Activated CD4-positive, alpha-beta T cell treated with anti-CD3 and anti-CD28 coated beads, Interleukin-2, amount 10 ng/mL, durations not matched to agents 7 days and 5 days (primary cell): ENCODE measurements at regions not wholly inside any gene's neighbourhood (a gene's known extent, or its start where the extent isn't known, plus 50 kb on each side); places are given as distances from the start of the nearest gene placed in this dataset.

ENCODE experiments used
- CTCF ChIA-PET: fragments of 350-600 bp; sonication (Branson Sonifier 250); formaldehyde crosslinking; loops from one replicate; lab custom pipeline; 2021; ENCODE audit warnings: antibody characterized with exemption; lab: Charles Lee
- POLR2A ChIA-PET: fragments of 350-600 bp; sonication (Branson Sonifier 250); formaldehyde crosslinking; loops from one replicate; lab custom pipeline; 2021; ENCODE audit warnings: antibody characterized with exemption; lab: Charles Lee
- DNase-seq: peaks from one replicate; pipeline ENCODE4 v3.0.0-alpha.2; 2020
- H3K27ac Mint-ChIP-seq: one replicate; pipeline ENCODE4 v1.8.0; 2021; ENCODE audit warnings: mild to moderate bottlenecking, moderate library complexity, mixed read lengths
- H3K27me3 Mint-ChIP-seq: one replicate; pipeline ENCODE4 v1.8.0; 2021; ENCODE audit warnings: mixed read lengths
- H3K36me3 Mint-ChIP-seq: one replicate; pipeline ENCODE4 v1.8.0; 2021; ENCODE audit warnings: low read depth, mixed read lengths
- H3K4me1 Mint-ChIP-seq: one replicate; pipeline ENCODE4 v1.8.0; 2021; ENCODE audit warnings: mixed read lengths
- H3K4me3 Mint-ChIP-seq: one replicate; pipeline ENCODE4 v1.8.0; 2021; ENCODE audit warnings: mild to moderate bottlenecking, moderate library complexity, mixed read lengths
- H3K9me3 Mint-ChIP-seq: one replicate; pipeline ENCODE4 v1.8.0; 2021; ENCODE audit warnings: mixed read lengths

- Mint-ChIP-seq H3K4me1 (no peaks in the 10 kb centered on the region), H3K9me3 (no peaks in the 10 kb centered on the region), H3K27me3 (no peaks in the 10 kb centered on the region), H3K36me3 (no peaks in the 10 kb centered on the region), H3K4me3 (no peak overlapping the region), H3K27ac (no peak overlapping the region)
- POLR2A ChIA-PET: no interaction called here
- DNase-seq: no peak
- CTCF ChIA-PET: no interaction called here
Measured at GRCh38 chr2:228705318-228705717, 523.8 kb upstream of the SPHKAP start.

GRCh38 chr2:228703152-228703551 lies 521.7 kb upstream of the SPHKAP start:
- ChIA-PET CTCF (no interaction called here), POLR2A (no interaction called here)
- no peaks in the 10 kb centered on the region for H3K36me3 Mint-ChIP-seq
- DNase-seq: no peak
- no peak overlapping the region for H3K27ac Mint-ChIP-seq
- no peak overlapping the region for H3K4me3 Mint-ChIP-seq
- H3K4me1 Mint-ChIP-seq: no peaks in the 10 kb centered on the region
- no peaks in the 10 kb centered on the region for H3K9me3 Mint-ChIP-seq
- H3K27me3 Mint-ChIP-seq: no peaks in the 10 kb centered on the region

DNA sequence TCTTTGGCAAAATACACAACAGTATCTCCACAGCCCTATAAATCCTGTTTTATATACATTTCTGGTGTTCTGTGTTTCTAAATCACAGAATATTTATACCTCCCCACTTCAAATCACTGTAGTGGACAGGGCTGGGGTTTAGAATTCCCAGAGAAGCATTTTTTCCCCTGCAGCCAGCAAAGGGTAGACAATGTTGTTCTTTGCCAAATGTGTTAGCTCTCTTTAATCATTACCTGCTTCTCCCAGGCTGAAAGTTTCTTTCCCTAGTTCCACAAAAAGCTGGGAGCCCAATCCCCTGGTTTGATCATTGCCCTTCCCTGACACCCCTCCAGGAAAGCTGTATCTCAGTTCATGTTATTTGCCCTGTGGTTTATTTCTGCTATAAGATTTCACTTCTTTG lies 520.0 kb upstream of the SPHKAP start:
- POLR2A ChIA-PET: no interaction called here
- no peaks in the 10 kb centered on the region for H3K36me3 Mint-ChIP-seq
- no peaks in the 10 kb centered on the region for H3K9me3 Mint-ChIP-seq
- no peak for DNase-seq
- no peaks in the 10 kb centered on the region for H3K4me1 Mint-ChIP-seq
- no peak overlapping the region for H3K4me3 Mint-ChIP-seq
- no peaks in the 10 kb centered on the region for H3K27me3 Mint-ChIP-seq
- H3K27ac Mint-ChIP-seq: no peak overlapping the region
- CTCF ChIA-PET: no interaction called here

GRCh38 chr2:228700638-228701037 lies 519.2 kb upstream of the SPHKAP start:
- ChIA-PET POLR2A (no interaction called here), CTCF (interaction anchor here (0.7 kb wide), 1 partner anchor 83 kb away, joined by 4 read pairs; no protein-coding TSS in a partner anchor)
- Mint-ChIP-seq H3K9me3 (no peaks in the 10 kb centered on the region), H3K4me1 (no peaks in the 10 kb centered on the region), H3K36me3 (no peaks in the 10 kb centered on the region), H3K27me3 (no peaks in the 10 kb centered on the region), H3K27ac (no peak overlapping the region), H3K4me3 (no peak overlapping the region)
- no peak for DNase-seq

DNA sequence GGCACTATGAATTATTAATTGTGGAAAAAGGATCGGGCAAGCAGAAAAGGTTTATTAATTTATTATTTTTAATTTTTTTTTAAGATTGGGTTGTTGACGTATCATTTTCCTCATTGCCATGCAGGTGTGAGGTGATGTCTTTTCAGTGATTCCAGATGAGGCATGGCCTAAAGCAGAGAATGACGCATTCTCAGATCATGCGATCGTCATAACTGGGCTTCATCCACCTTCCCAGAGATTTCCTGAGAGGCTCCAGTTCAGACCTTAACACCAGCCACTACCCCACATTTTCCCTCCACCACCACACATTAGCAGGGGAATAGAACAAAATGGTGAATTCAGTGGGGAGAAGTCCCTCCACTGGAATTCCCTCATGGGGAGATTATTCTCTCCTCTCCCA lies 518.4 kb upstream of the SPHKAP start:
- H3K36me3 Mint-ChIP-seq: no peaks in the 10 kb centered on the region
- CTCF ChIA-PET: no interaction called here
- no peaks in the 10 kb centered on the region for H3K9me3 Mint-ChIP-seq
- POLR2A ChIA-PET: no interaction called here
- no peaks in the 10 kb centered on the region for H3K27me3 Mint-ChIP-seq
- no peak overlapping the region for H3K27ac Mint-ChIP-seq
- DNase-seq: no peak
- H3K4me3 Mint-ChIP-seq: no peak overlapping the region
- H3K4me1 Mint-ChIP-seq: no peaks in the 10 kb centered on the region

DNA sequence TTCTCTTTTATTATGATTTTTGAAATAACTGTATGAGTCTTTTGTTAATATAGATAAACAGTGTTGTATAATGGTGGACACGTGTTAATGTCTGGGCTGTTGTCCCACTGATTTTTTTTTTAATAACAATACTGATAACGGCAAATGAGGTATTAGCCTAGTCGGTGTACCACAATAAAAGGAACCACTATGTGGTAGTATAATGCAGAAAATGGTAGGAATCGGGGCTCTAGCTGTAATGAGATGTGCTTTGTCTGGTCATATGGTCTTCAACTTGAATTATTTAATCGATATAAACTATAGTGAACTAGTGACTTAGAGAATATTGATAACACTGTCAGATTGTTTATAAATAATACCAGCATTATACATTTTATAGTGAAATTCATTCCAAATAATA lies 517.9 kb upstream of the SPHKAP start:
- no peaks in the 10 kb centered on the region for H3K4me1 Mint-ChIP-seq
- POLR2A ChIA-PET: no interaction called here
- no peak overlapping the region for H3K4me3 Mint-ChIP-seq
- DNase-seq: no peak
- no peaks in the 10 kb centered on the region for H3K9me3 Mint-ChIP-seq
- H3K27me3 Mint-ChIP-seq: no peaks in the 10 kb centered on the region
- H3K36me3 Mint-ChIP-seq: no peaks in the 10 kb centered on the region
- no peak overlapping the region for H3K27ac Mint-ChIP-seq
- CTCF ChIA-PET: interaction anchor here (1.1 kb wide), 1 partner anchor 879 kb away, joined by 3 read pairs; no protein-coding TSS in a partner anchor

DNA sequence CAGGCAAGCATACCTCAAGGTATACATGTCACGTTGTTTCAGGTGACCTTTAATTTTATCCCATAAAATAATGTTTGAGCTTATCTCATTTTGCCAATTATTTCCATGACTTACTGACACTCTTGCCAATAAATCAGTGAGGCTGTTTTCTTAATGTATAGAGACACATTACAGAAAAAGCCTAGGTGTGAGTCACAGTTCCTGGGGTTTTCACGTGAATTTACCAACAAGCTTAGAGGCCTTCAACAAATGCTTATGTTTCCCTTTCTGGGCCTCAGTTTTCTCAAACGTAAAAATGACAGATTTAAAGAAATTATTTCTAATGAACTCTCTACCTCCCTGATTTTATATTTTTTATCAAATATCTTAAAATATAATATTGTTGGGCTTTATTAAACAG lies 517.5 kb upstream of the SPHKAP start:
- H3K27me3 Mint-ChIP-seq: no peaks in the 10 kb centered on the region
- no peaks in the 10 kb centered on the region for H3K4me1 Mint-ChIP-seq
- H3K9me3 Mint-ChIP-seq: no peaks in the 10 kb centered on the region
- CTCF ChIA-PET: interaction anchor here (1.1 kb wide), 1 partner anchor 880 kb away, joined by 3 read pairs; no protein-coding TSS in a partner anchor
- no peak overlapping the region for H3K27ac Mint-ChIP-seq
- POLR2A ChIA-PET: no interaction called here
- no peak overlapping the region for H3K4me3 Mint-ChIP-seq
- no peaks in the 10 kb centered on the region for H3K36me3 Mint-ChIP-seq
- DNase-seq: no peak

DNA sequence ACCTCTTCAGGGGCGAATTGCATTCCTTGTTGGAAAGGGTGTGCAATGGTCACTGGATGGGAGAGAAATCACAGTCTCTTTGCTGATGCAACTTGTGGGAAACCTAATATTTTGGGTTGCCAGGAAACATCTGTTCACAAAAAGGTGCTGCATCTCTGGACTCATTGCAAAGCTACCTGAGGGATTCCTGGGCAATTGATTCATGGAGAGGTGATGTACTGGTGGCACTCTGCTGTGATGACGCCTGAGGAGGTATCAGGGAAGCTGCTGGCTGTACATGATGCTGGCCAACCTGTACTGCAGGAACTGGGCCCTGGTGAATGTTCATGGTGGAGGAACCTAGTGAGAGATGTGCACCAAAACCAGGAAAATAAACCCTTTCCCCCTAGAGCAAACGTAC lies 516.0 kb upstream of the SPHKAP start:
- H3K4me3 Mint-ChIP-seq: no peak overlapping the region
- no peaks in the 10 kb centered on the region for H3K9me3 Mint-ChIP-seq
- H3K27ac Mint-ChIP-seq: no peak overlapping the region
- no peaks in the 10 kb centered on the region for H3K36me3 Mint-ChIP-seq
- no peaks in the 10 kb centered on the region for H3K27me3 Mint-ChIP-seq
- no peak for DNase-seq
- no peaks in the 10 kb centered on the region for H3K4me1 Mint-ChIP-seq
- CTCF ChIA-PET: no interaction called here
- POLR2A ChIA-PET: no interaction called here

- Mint-ChIP-seq H3K27me3 (no peaks in the 10 kb centered on the region), H3K27ac (no peak overlapping the region), H3K4me3 (no peak overlapping the region), H3K36me3 (no peaks in the 10 kb centered on the region), H3K4me1 (no peaks in the 10 kb centered on the region), H3K9me3 (peaks cover 2% of the 10 kb centered on the region)
- CTCF ChIA-PET: no interaction called here
- DNase-seq: no peak
- POLR2A ChIA-PET: no interaction called here
Measured at GRCh38 chr2:228690681-228691080, 509.2 kb upstream of the SPHKAP start.

- Mint-ChIP-seq H3K4me3 (no peak overlapping the region), H3K36me3 (no peaks in the 10 kb centered on the region), H3K4me1 (no peaks in the 10 kb centered on the region), H3K27ac (no peak overlapping the region), H3K9me3 (peaks cover 2% of the 10 kb centered on the region), H3K27me3 (no peaks in the 10 kb centered on the region)
- ChIA-PET POLR2A (no interaction called here), CTCF (no interaction called here)
- no peak for DNase-seq
Measured at GRCh38 chr2:228689053-228689452, 507.6 kb upstream of the SPHKAP start.

DNA sequence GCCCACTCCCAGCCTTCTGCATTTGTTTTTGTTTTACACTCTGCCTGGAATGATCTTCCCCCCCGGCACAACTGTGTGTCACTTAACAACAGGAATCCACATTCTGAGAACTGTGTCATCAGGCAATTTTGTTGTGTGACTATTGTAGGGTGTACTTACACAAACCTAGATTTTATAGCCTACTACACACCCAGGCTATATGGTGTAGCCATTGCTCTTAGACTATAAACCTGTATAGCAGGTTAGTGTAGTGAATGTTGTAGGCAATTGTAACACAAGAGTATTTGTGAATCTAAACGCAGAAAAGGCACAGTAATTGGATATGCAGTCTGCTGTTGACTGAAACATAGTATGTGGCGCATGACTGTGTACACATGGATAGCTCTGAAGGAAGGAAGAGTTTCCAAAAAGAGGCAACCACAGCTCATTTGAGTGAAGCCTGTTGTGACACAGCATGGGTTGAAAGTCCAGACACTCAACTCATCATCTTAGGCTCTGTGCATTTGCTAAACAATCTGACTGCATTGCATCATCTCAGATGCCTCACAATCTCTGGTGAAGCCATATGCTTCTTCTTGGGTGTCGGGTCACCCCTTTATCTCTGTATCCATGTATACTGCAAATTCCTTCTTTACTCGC lies 506.6 kb upstream of the SPHKAP start:
- no peaks in the 10 kb centered on the region for H3K27me3 Mint-ChIP-seq
- ChIA-PET CTCF (no interaction called here), POLR2A (no interaction called here)
- no peak for DNase-seq
- no peak overlapping the region for H3K27ac Mint-ChIP-seq
- peaks cover 2% of the 10 kb centered on the region for H3K9me3 Mint-ChIP-seq
- no peaks in the 10 kb centered on the region for H3K4me1 Mint-ChIP-seq
- H3K4me3 Mint-ChIP-seq: no peak overlapping the region
- no peaks in the 10 kb centered on the region for H3K36me3 Mint-ChIP-seq

DNA sequence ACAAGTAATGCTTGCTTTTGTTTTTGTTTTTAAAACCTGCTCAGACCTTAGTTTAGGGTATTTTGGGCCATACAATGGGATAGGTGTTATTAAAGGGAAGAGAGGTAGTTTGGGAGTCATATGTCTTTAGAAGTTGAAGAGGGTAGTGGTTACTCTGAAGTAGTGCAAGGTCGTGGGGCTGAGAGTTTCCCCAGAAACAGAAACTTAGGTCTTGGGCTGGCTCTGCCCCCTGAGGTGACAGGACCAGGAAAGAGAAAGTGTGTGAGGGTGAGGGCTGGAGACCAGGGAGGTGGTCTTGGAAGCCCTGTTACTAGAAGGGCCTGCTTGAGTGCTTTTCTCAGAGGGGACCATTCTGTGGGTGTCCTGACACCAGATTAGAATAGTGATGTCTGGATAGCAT lies 500.5 kb upstream of the SPHKAP start:
- H3K27ac Mint-ChIP-seq: no peak overlapping the region
- ChIA-PET CTCF (no interaction called here), POLR2A (no interaction called here)
- no peaks in the 10 kb centered on the region for H3K27me3 Mint-ChIP-seq
- no peaks in the 10 kb centered on the region for H3K36me3 Mint-ChIP-seq
- peaks cover 2% of the 10 kb centered on the region for H3K9me3 Mint-ChIP-seq
- DNase-seq: no peak
- no peaks in the 10 kb centered on the region for H3K4me1 Mint-ChIP-seq
- no peak overlapping the region for H3K4me3 Mint-ChIP-seq

DNA sequence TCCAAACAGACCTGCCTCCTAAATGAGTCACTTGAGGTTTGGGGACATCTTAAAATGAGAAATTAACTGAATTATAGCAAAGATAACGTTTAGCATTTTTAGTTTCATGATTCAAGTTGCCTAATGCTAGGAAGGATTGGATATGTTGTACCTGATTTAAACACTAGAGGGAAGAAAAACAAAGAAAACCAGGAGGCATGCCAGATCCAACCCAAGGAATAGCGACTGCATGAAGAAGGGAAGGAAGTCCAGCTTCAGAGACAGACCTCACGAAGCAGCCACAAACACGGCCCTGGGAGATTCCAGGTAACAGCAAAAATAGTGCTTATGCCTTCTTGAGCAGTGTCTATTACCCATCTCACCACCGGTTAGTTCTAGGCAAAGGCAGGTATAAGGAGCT lies 499.9 kb upstream of the SPHKAP start:
- H3K4me1 Mint-ChIP-seq: no peaks in the 10 kb centered on the region
- no peak overlapping the region for H3K4me3 Mint-ChIP-seq
- ChIA-PET POLR2A (no interaction called here), CTCF (no interaction called here)
- H3K27ac Mint-ChIP-seq: no peak overlapping the region
- no peaks in the 10 kb centered on the region for H3K36me3 Mint-ChIP-seq
- DNase-seq: no peak
- H3K9me3 Mint-ChIP-seq: peaks cover 2% of the 10 kb centered on the region
- H3K27me3 Mint-ChIP-seq: no peaks in the 10 kb centered on the region

GRCh38 chr2:228678110-228678509 lies 496.6 kb upstream of the SPHKAP start:
- H3K4me3 Mint-ChIP-seq: no peak overlapping the region
- no peaks in the 10 kb centered on the region for H3K36me3 Mint-ChIP-seq
- CTCF ChIA-PET: no interaction called here
- peaks cover 2% of the 10 kb centered on the region for H3K9me3 Mint-ChIP-seq
- H3K27me3 Mint-ChIP-seq: no peaks in the 10 kb centered on the region
- H3K4me1 Mint-ChIP-seq: no peaks in the 10 kb centered on the region
- no peak for DNase-seq
- H3K27ac Mint-ChIP-seq: no peak overlapping the region
- POLR2A ChIA-PET: no interaction called here
